Sigmoid colon (tissue), 6 donors: ENCODE measurements at regions not wholly inside any gene's neighbourhood (a gene's known extent, or its start where the extent isn't known, plus 50 kb on each side); places are given as distances from the start of the nearest gene placed in this dataset.

Source experiments
- DNase-seq: peaks from one replicate; pipeline ENCODE4 v3.0.0-alpha.2; 2019
- H3K27ac ChIP-seq, 4 donors: fragments of 200-600 bp; sonication (generic); one replicate each; pipeline ENCODE4 v1.5.1; 2016 to 2019; ENCODE audit warnings: mild to moderate bottlenecking in 1 of 4
- H3K27me3 ChIP-seq, 3 donors: fragments of 200-600 bp; sonication (generic); one replicate each; pipeline ENCODE4 v1.5.1; 2019; ENCODE audit warnings: mild to moderate bottlenecking in 1 of 3
- H3K36me3 ChIP-seq, 4 donors: fragments of 200-600 bp; sonication (generic); one replicate each; pipeline ENCODE4 v1.5.1; 2016 to 2019
- H3K4me1 ChIP-seq, 4 donors: fragments of 200-600 bp; sonication (generic); one replicate each; pipeline ENCODE4 v1.5.1; 2017 to 2019
- H3K4me3 ChIP-seq, 4 donors: fragments of 200-600 bp; sonication (generic); one replicate each; pipeline ENCODE4 v1.5.1; 2017 to 2019; ENCODE audit warnings: mild to moderate bottlenecking in 2 of 4, moderate library complexity in 1 of 4
- H3K9me3 ChIP-seq, 4 donors: fragments of 200-600 bp in 3 of 4; sonication (generic) in 3 of 4; one replicate each; pipeline versions ENCODE4 v1.5.1 to v1.6.1; 2013 to 2019
- EP300 ChIP-seq, 4 donors: sonication (generic); formaldehyde crosslinking; IDR thresholded peaks; one replicate each; pipeline ENCODE4 v1.6.1; 2017; ENCODE audit warnings: antibody characterized with exemption in 4 of 4
- POLR2A ChIP-seq, 2 donors: fragments of 450-650 bp; IDR thresholded peaks; one replicate each; pipeline ENCODE4 v1.6.1; 2016; ENCODE audit warnings: antibody characterized with exemption in 2 of 2, mild to moderate bottlenecking in 2 of 2, moderate library complexity in 2 of 2
- POLR2AphosphoS5 ChIP-seq, 4 donors: sonication (generic); formaldehyde crosslinking; IDR thresholded peaks; one replicate each; pipeline ENCODE4 v1.6.1; 2017; ENCODE audit warnings: antibody characterized with exemption in 4 of 4
- WGBS, 2 donors: extraction: QIAGEN DNeasy Blood & Tissue Kit; methylation state at CpG; one replicate each; pipeline ENCODE4 v1.1.7; 2013; 5-methylcytosine and 5-hydroxymethylcytosine counted together
- intact Hi-C: fragments of 100-400 bp; cut with DNase I; formaldehyde crosslinking; loops from one replicate; pipeline ENCODE4 v1.15.1; 2023
- TF ChIP-seq, protein P1 (sequence below), 4 experiments: fragments of 450-650 bp in 3 of 4; fragments of 200-600 bp in 1 of 4; IDR thresholded peaks; one replicate each; pipeline ENCODE4 v1.5.1; 2016 to 2019; ENCODE audit warnings: antibody characterized with exemption in 4 of 4, mild to moderate bottlenecking in 3 of 4, moderate library complexity in 2 of 4
- donor health status: healthy with polysubstance abuse.
- donor health status: healthy.

DNA sequence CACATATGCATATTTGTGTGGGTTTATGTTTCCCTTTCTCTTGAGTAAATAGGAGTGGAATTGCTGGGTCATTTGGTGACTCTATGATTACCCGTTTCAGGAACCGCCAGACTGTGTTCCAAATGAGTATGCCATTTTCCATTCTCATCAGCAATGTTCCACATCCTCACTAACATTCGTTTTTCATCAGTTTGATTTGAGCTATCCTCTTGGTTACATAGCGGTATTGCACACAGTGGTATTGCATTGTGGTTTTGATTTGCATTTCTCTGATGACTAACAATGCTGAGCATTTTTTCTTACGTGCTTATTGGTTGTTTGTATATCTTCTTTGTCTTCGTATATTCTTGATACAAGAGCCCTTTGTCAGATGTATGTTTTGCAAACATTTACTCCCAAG is 218.0 kb upstream of the AMOT start:
- H3K27me3 ChIP-seq: no peaks in the 10 kb centered on the region
- intact Hi-C loops: no loop called here
- 80 to 87% methylated on average over 6 of the region's 6 CpGs for WGBS, 2 donors

DNA sequence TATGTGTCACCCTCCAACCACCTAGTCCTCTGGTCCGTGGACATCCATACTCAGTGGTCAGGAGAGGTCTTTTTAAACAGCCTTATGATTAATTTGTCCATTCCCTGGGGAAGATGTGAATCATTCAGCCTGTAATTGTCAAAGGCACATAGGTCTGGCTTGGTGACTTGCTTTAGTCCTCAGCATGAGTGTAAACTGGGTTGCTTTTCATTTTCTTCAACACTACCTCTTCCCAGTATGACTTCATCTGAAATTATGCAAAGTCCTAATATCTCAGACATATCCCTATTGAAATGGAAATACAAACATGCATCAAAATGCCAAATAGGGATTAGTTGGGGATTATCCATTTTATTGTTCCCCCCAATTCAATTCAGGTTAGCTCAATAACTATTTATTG is 208.3 kb upstream of the AMOT start:
- Histone ChIP-seq H3K27ac (no peak overlapping the region), H3K4me1 (no peaks in the 10 kb centered on the region), H3K36me3 (no peaks in the 10 kb centered on the region), H3K4me3 (no peak overlapping the region), H3K9me3 (no peaks in the 10 kb centered on the region), H3K27me3 (no peaks in the 10 kb centered on the region)
- TF ChIP-seq POLR2AphosphoS5 (IDR thresholded peaks at IDR 0.05) (no peak), EP300 (IDR thresholded peaks at IDR 0.05) (no peak), POLR2A (IDR thresholded peaks at IDR 0.05) (no peak)
- TF ChIP-seq, protein P1, sequence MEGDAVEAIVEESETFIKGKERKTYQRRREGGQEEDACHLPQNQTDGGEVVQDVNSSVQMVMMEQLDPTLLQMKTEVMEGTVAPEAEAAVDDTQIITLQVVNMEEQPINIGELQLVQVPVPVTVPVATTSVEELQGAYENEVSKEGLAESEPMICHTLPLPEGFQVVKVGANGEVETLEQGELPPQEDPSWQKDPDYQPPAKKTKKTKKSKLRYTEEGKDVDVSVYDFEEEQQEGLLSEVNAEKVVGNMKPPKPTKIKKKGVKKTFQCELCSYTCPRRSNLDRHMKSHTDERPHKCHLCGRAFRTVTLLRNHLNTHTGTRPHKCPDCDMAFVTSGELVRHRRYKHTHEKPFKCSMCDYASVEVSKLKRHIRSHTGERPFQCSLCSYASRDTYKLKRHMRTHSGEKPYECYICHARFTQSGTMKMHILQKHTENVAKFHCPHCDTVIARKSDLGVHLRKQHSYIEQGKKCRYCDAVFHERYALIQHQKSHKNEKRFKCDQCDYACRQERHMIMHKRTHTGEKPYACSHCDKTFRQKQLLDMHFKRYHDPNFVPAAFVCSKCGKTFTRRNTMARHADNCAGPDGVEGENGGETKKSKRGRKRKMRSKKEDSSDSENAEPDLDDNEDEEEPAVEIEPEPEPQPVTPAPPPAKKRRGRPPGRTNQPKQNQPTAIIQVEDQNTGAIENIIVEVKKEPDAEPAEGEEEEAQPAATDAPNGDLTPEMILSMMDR (IDR thresholded peaks at IDR 0.05): no peak
- intact Hi-C loops: no loop called here
- DNase-seq: no peak
- WGBS, 2 donors: 59 to 79% methylated on average over 1 of the region's 1 CpG

More for the DNA sequence above, 218.0 kb upstream of the AMOT start:
- DNase-seq: no peak
- H3K36me3 ChIP-seq: no peaks in the 10 kb centered on the region
- no peaks in the 10 kb centered on the region for H3K9me3 ChIP-seq
- H3K4me1 ChIP-seq: no peaks in the 10 kb centered on the region
- H3K27ac ChIP-seq: no peak overlapping the region
- TF ChIP-seq POLR2A (IDR thresholded peaks at IDR 0.05) (no peak), EP300 (IDR thresholded peaks at IDR 0.05) (no peak), POLR2AphosphoS5 (IDR thresholded peaks at IDR 0.05) (no peak)
- TF ChIP-seq, protein P1 (IDR thresholded peaks at IDR 0.05): no peak
- no peak overlapping the region for H3K4me3 ChIP-seq

DNA sequence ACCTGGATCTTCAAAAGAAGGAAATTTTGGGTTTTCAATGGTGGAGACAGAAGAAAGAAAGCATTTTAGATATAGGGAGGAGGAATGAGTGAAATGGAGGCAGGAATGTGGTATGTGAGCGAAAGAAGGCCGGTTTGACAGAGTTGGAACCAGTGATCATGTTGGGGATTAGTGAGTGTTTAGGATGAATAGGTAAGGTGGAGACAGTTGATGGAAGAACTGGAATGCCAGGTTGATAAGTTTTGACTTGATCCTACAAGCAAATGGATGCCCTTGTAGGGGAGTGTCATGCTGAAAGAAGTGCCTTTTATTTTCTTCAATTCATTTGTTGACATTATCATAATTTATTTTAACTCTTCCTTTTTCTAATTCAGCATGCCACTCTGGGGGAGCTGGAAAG is 207.8 kb upstream of the AMOT start:
- no peak overlapping the region for H3K4me3 ChIP-seq
- 93 to 95% methylated on average over 2 of the region's 2 CpGs for WGBS, 2 donors
- H3K36me3 ChIP-seq: no peaks in the 10 kb centered on the region
- no peaks in the 10 kb centered on the region for H3K27me3 ChIP-seq
- no peak overlapping the region for H3K27ac ChIP-seq
- DNase-seq: no peak
- no peaks in the 10 kb centered on the region for H3K4me1 ChIP-seq
- intact Hi-C loops: no loop called here
- TF ChIP-seq POLR2A (IDR thresholded peaks at IDR 0.05) (no peak), EP300 (IDR thresholded peaks at IDR 0.05) (no peak), POLR2AphosphoS5 (IDR thresholded peaks at IDR 0.05) (no peak)
- TF ChIP-seq, protein P1 (IDR thresholded peaks at IDR 0.05): no peak
- no peaks in the 10 kb centered on the region for H3K9me3 ChIP-seq

DNA sequence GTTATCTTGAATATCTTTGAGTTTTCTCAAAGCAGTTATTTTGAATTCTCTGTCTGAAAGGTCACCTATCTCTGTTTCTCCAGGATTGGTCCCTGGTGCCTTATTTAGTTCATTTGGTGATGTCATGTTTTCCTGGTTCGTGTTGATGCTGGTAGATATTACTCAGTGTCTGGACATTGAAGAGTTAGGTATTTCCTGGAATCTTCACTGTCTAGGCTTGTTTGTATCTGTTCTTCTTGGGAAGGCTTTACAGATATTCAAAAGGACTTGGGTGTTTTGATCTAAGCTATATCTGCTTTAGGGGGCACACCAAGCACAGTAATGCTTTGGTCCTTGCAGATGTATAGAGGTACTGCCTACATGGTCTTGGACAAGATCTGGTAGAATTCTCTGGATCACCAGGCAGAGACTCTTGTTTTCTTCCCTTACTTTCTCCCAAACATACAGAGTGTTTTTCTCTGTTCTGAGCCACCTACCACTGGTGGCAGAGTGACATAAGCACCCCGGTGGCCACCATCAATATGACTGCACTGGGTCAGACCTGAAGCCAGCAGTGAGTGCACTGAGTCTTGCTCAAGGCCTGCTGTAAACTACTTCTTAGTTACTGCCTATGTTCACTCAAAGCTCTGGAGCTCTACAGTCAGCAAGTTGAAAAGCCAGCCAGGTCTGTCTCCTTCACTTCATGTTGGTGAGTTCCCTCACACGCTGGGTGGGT is 193.5 kb upstream of the AMOT start:
- Histone ChIP-seq H3K9me3 (no peaks in the 10 kb centered on the region), H3K4me3 (no peak overlapping the region), H3K36me3 (no peaks in the 10 kb centered on the region), H3K4me1 (no peaks in the 10 kb centered on the region), H3K27ac (no peak overlapping the region), H3K27me3 (no peaks in the 10 kb centered on the region)
- DNase-seq: no peak
- intact Hi-C loops: no loop called here
- TF ChIP-seq POLR2A (IDR thresholded peaks at IDR 0.05) (no peak), EP300 (IDR thresholded peaks at IDR 0.05) (no peak), POLR2AphosphoS5 (IDR thresholded peaks at IDR 0.05) (no peak)
- TF ChIP-seq, protein P1 (IDR thresholded peaks at IDR 0.05): no peak
- WGBS, 2 donors: 60 to 73% methylated on average over 3 of the region's 3 CpGs

DNA sequence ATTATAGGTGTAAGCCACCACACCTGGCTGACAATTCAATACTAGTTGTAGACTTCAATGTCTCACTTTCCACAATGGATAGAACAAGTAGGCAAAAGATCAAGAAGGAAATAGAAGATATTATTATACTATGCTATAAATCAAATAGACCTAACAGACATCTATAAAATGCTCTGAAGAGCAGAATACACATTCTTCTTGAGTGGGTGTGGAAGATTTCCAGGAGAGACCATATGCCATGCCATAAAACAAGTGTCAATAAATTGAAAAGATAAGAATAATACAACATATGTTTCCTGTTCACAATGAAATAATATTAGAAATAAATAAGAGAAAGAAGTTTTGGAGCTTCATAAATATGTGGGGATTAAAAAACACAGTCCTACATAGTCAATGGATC is 179.3 kb upstream of the AMOT start:
- H3K4me3 ChIP-seq: no peak overlapping the region
- no peaks in the 10 kb centered on the region for H3K4me1 ChIP-seq
- TF ChIP-seq POLR2A (IDR thresholded peaks at IDR 0.05): no peak
- no peak for TF ChIP-seq POLR2AphosphoS5 (IDR thresholded peaks at IDR 0.05)
- TF ChIP-seq, protein P1 (IDR thresholded peaks at IDR 0.05): no peak
- TF ChIP-seq EP300 (IDR thresholded peaks at IDR 0.05): no peak
- no peaks in the 10 kb centered on the region for H3K36me3 ChIP-seq
- no peaks in the 10 kb centered on the region for H3K9me3 ChIP-seq
- intact Hi-C loops: no loop called here
- no peak for DNase-seq
- no peak overlapping the region for H3K27ac ChIP-seq
- no peaks in the 10 kb centered on the region for H3K27me3 ChIP-seq
